ENCODE measurements at regions not wholly inside any gene's neighbourhood (a gene's known extent, or its start where the extent isn't known, plus 50 kb on each side); places are given as distances from the start of the nearest gene placed in this dataset.

DNA sequence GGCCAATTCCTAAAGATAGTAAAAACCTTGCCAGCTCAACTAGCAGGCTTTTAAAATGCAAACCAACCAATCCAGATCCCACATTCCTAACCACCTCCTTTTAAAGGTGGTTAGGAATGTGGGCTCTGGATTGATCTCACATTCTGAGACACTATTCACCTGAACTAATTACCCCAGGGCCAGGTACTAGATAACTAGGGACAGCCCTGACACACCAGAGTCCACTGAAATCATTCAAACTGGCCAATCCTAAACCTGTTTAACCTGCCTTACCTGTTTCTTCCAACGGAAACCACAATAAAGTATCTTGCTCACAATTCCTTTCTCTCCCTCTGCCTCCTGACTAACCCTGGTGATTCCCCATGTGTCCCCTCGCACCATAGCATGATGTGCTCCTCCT is 168.3 kb upstream of the DMAC1 start:
- no peak for TF ChIP-seq POLR2AphosphoS5 (IDR thresholded peaks at IDR 0.05)
- TF ChIP-seq, protein P1, sequence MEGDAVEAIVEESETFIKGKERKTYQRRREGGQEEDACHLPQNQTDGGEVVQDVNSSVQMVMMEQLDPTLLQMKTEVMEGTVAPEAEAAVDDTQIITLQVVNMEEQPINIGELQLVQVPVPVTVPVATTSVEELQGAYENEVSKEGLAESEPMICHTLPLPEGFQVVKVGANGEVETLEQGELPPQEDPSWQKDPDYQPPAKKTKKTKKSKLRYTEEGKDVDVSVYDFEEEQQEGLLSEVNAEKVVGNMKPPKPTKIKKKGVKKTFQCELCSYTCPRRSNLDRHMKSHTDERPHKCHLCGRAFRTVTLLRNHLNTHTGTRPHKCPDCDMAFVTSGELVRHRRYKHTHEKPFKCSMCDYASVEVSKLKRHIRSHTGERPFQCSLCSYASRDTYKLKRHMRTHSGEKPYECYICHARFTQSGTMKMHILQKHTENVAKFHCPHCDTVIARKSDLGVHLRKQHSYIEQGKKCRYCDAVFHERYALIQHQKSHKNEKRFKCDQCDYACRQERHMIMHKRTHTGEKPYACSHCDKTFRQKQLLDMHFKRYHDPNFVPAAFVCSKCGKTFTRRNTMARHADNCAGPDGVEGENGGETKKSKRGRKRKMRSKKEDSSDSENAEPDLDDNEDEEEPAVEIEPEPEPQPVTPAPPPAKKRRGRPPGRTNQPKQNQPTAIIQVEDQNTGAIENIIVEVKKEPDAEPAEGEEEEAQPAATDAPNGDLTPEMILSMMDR (IDR thresholded peaks at IDR 0.05; ENCODE audit: poor library complexity, severe bottlenecking): no peak
- TF ChIP-seq SMC3 (conservative IDR thresholded peaks at IDR 0.05; ENCODE audit: poor library complexity): no peak
- TF ChIP-seq EZH2 (IDR thresholded peaks at IDR 0.05; ENCODE audit: borderline replicate concordance, insufficient read depth, low read length, poor library complexity, severe bottlenecking): no peak
